ENCODE measurements at regions not wholly inside any gene's neighbourhood (a gene's known extent, or its start where the extent isn't known, plus 50 kb on each side); places are given as distances from the start of the nearest gene placed in this dataset.

GRCh38 chr2:2665834-2666133 lies 334.7 kb upstream of the MYT1L start:
- no peak overlapping the region for H3K9ac ChIP-seq (ENCODE audit: low read length)
- H3K27ac ChIP-seq (ENCODE audit: low read length in 2 of 2) = no peak overlapping the region
- H3K36me3 ChIP-seq (replicated peaks in 1 of 2; ENCODE audit: control extremely low read depth in 1 of 2, control insufficient read depth in 1 of 2, extremely low read depth in 1 of 2, insufficient read depth in 2 of 2, low read length in 1 of 2) = no peaks in the 10 kb centered on the region
- Mint-ChIP-seq H3K27ac (no peak overlapping the region), H3K4me1 (no peaks in the 10 kb centered on the region), H3K4me3 (no peak overlapping the region), H3K9me3 (ENCODE audit: insufficient read depth) (no peaks in the 10 kb centered on the region), H3K27me3 (no peaks in the 10 kb centered on the region)
- H3K4me3 ChIP-seq (ENCODE audit: control extremely low read depth in 1 of 5, extremely low read depth in 1 of 5, insufficient read depth in 1 of 5, low read depth in 2 of 5, low read length in 4 of 5) = no peak overlapping the region
- WGBS (ENCODE audit: insufficient coverage) = 90% methylated on average over 11 of the region's 12 CpGs
- H3K4me2 ChIP-seq (replicated peaks; ENCODE audit: low read depth, low read length, poor library complexity, severe bottlenecking) = no peak overlapping the region
- H2AFZ ChIP-seq (ENCODE audit: insufficient read depth, low read depth, low read length, poor library complexity, severe bottlenecking) = no peak overlapping the region
- TF ChIP-seq, protein P1, sequence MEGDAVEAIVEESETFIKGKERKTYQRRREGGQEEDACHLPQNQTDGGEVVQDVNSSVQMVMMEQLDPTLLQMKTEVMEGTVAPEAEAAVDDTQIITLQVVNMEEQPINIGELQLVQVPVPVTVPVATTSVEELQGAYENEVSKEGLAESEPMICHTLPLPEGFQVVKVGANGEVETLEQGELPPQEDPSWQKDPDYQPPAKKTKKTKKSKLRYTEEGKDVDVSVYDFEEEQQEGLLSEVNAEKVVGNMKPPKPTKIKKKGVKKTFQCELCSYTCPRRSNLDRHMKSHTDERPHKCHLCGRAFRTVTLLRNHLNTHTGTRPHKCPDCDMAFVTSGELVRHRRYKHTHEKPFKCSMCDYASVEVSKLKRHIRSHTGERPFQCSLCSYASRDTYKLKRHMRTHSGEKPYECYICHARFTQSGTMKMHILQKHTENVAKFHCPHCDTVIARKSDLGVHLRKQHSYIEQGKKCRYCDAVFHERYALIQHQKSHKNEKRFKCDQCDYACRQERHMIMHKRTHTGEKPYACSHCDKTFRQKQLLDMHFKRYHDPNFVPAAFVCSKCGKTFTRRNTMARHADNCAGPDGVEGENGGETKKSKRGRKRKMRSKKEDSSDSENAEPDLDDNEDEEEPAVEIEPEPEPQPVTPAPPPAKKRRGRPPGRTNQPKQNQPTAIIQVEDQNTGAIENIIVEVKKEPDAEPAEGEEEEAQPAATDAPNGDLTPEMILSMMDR (IDR thresholded peaks at IDR 0.05) = no peak
- no peak for TF ChIP-seq EZH2 (IDR thresholded peaks at IDR 0.05; ENCODE audit: borderline replicate concordance, insufficient read depth, low read depth, low read length, poor library complexity, severe bottlenecking)
- no peaks in the 10 kb centered on the region for H3K4me1 ChIP-seq (ENCODE audit: control insufficient read depth in 2 of 2, insufficient read depth in 2 of 2, low read length in 2 of 2)
- intact Hi-C loops (cut with micrococcal nuclease) = no loop called here
- ATAC-seq (ENCODE audit: low read depth) (no peak), DNase-seq (no peak)
- no peaks in the 10 kb centered on the region for H4K20me1 ChIP-seq (ENCODE audit: control insufficient read depth, insufficient read depth, low read length, poor library complexity, severe bottlenecking)
- ChIA-PET POLR2A (no interaction called here), CTCF (no interaction called here)
- no peaks in the 10 kb centered on the region for H3K79me2 ChIP-seq (ENCODE audit: control insufficient read depth, insufficient read depth, low read length)
- H3K27me3 ChIP-seq (replicated peaks in 1 of 4; ENCODE audit: control extremely low read depth in 1 of 4, control insufficient read depth in 3 of 4, insufficient read depth in 4 of 4, low read length in 3 of 4) = no peaks in the 10 kb centered on the region
- peaks cover 0 to 30% (median 0%) of the 10 kb centered on the region in 3 donors for H3K9me3 ChIP-seq (ENCODE audit: control extremely low read depth in 1 of 3, control insufficient read depth in 2 of 3, insufficient read depth in 1 of 3, low read length in 2 of 3)

DNA sequence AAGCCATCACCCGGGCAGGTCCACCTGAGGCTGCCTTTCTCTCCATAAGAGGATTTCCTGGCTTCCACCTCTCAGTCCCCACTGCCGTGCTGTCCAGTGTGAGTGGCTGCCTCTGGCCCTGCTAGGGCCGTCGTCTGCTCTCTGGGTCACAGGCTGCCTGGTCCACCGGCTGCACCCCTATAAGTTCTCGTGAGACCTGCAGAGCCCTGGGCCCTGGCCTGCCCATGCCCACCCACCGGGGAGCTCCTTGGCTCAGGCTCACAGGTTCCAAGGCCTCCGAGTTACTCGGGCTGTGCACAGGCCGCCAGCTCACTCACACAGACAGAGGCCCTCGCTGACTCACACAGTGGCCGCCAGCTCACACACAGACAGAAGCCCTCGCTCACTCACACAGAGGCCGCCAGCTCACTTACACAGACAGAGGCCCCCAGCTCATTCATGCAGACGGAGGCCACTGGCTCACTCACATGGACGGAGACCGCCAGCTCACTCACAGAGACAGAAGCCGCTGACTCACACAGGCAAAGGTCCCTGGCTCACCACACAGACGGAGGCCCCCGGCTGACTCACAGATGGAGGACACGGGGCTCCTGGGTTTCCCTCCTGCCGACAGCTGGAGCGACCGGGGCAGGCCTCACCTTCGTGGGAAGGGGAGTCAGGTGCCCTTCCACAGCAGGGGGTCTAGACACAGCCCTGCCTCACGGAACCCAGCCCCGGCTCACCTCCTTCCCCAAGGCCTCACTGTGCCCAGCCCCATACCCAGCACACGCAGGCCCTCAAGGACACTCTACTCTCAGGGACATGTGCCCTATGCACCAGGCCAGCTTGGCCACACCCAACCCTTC lies 334.1 kb upstream of the MYT1L start:
- H3K36me3 ChIP-seq (replicated peaks in 1 of 2; ENCODE audit: control extremely low read depth in 1 of 2, control insufficient read depth in 1 of 2, extremely low read depth in 1 of 2, insufficient read depth in 2 of 2, low read length in 1 of 2) = no peaks in the 10 kb centered on the region
- POLR2A ChIA-PET = no interaction called here
- H3K9me3 ChIP-seq (ENCODE audit: control extremely low read depth in 1 of 3, control insufficient read depth in 2 of 3, insufficient read depth in 1 of 3, low read length in 2 of 3) = peaks cover 0 to 32% (median 0%) of the 10 kb centered on the region in 3 donors
- Mint-ChIP-seq H3K9me3 (ENCODE audit: insufficient read depth) (no peaks in the 10 kb centered on the region), H3K27me3 (no peaks in the 10 kb centered on the region), H3K4me1 (no peaks in the 10 kb centered on the region), H3K27ac (no peak overlapping the region), H3K4me3 (no peak overlapping the region)
- intact Hi-C loops (cut with micrococcal nuclease) = no loop called here
- no peaks in the 10 kb centered on the region for H3K4me1 ChIP-seq (ENCODE audit: control insufficient read depth in 2 of 2, insufficient read depth in 2 of 2, low read length in 2 of 2)
- ATAC-seq (ENCODE audit: low read depth) (no peak), DNase-seq (no peak)
- no peaks in the 10 kb centered on the region for H3K27me3 ChIP-seq (replicated peaks in 1 of 4; ENCODE audit: control extremely low read depth in 1 of 4, control insufficient read depth in 3 of 4, insufficient read depth in 4 of 4, low read length in 3 of 4)
- no peaks in the 10 kb centered on the region for H3K79me2 ChIP-seq (ENCODE audit: control insufficient read depth, insufficient read depth, low read length)
- no peak overlapping the region for H3K4me3 ChIP-seq (ENCODE audit: control extremely low read depth in 1 of 5, extremely low read depth in 1 of 5, insufficient read depth in 1 of 5, low read depth in 2 of 5, low read length in 4 of 5)
- no peak overlapping the region for H3K9ac ChIP-seq (ENCODE audit: low read length)
- no peak for TF ChIP-seq EZH2 (IDR thresholded peaks at IDR 0.05; ENCODE audit: borderline replicate concordance, insufficient read depth, low read depth, low read length, poor library complexity, severe bottlenecking)
- TF ChIP-seq, protein P1 (IDR thresholded peaks at IDR 0.05) = no peak
- no peak overlapping the region for H3K27ac ChIP-seq (ENCODE audit: low read length in 2 of 2)
- CTCF ChIA-PET = no interaction called here
- no peak overlapping the region for H2AFZ ChIP-seq (ENCODE audit: insufficient read depth, low read depth, low read length, poor library complexity, severe bottlenecking)
- WGBS (ENCODE audit: insufficient coverage) = 97% methylated on average over 24 of the region's 28 CpGs
- no peaks in the 10 kb centered on the region for H4K20me1 ChIP-seq (ENCODE audit: control insufficient read depth, insufficient read depth, low read length, poor library complexity, severe bottlenecking)
- H3K4me2 ChIP-seq (replicated peaks; ENCODE audit: low read depth, low read length, poor library complexity, severe bottlenecking) = no peak overlapping the region
